ENCODE measurements at regions not wholly inside any gene's neighbourhood (a gene's known extent, or its start where the extent isn't known, plus 50 kb on each side); places are given as distances from the start of the nearest gene placed in this dataset.
"Not testable (repeated sequence)": the region's sequence is repeated elsewhere in the genome, so short reads cannot be mapped to it uniquely, and the experiment has no call there.

- H3K27me3 Mint-ChIP-seq, H3K27ac Mint-ChIP-seq: not testable (repeated sequence)
These were observed 116.3 kb downstream of the CDRT15L2 start for GRCh38 chr17:20695871-20696270.

GRCh38 chr17:20698463-20699206, 119.1 kb downstream of the CDRT15L2 start:
- not testable (repeated sequence) for H3K4me1 Mint-ChIP-seq (ENCODE audit: unreplicated experiment); H3K9me3 Mint-ChIP-seq; H3K4me3 Mint-ChIP-seq; H3K36me3 Mint-ChIP-seq; DNase-seq (ENCODE audit: extremely low spot score, unreplicated experiment); H3K27ac Mint-ChIP-seq; H3K27me3 Mint-ChIP-seq

More at GRCh38 chr17:20695871-20696270, 116.3 kb downstream of the CDRT15L2 start:
- not testable (repeated sequence) for H3K4me3 Mint-ChIP-seq; H3K4me1 Mint-ChIP-seq (ENCODE audit: unreplicated experiment); H3K9me3 Mint-ChIP-seq; H3K36me3 Mint-ChIP-seq; DNase-seq (ENCODE audit: extremely low spot score, unreplicated experiment)

GRCh38 chr17:20700528-20700927, 121.0 kb downstream of the CDRT15L2 start:
- H3K27me3 Mint-ChIP-seq; DNase-seq (ENCODE audit: extremely low spot score, unreplicated experiment); H3K9me3 Mint-ChIP-seq; H3K36me3 Mint-ChIP-seq; H3K4me1 Mint-ChIP-seq (ENCODE audit: unreplicated experiment); H3K4me3 Mint-ChIP-seq; H3K27ac Mint-ChIP-seq: not testable (repeated sequence)

GRCh38 chr17:20701366-20701765, 121.8 kb downstream of the CDRT15L2 start:
- H3K4me1 Mint-ChIP-seq (ENCODE audit: unreplicated experiment); H3K36me3 Mint-ChIP-seq; H3K9me3 Mint-ChIP-seq; H3K27ac Mint-ChIP-seq; H3K27me3 Mint-ChIP-seq; H3K4me3 Mint-ChIP-seq; DNase-seq (ENCODE audit: extremely low spot score, unreplicated experiment): not testable (repeated sequence)

- Mint-ChIP-seq H3K36me3 (no peaks in the 10 kb centered on the region), H3K9me3 (peaks cover 5% of the 10 kb centered on the region), H3K4me3 (no peak overlapping the region), H3K27ac (no peak overlapping the region), H3K27me3 (peaks cover 3% of the 10 kb centered on the region), H3K4me1 (ENCODE audit: unreplicated experiment) (no peaks in the 10 kb centered on the region)
- TF ChIP-seq CTCF (conservative IDR thresholded peaks at IDR 0.05), result no peak
- DNase-seq (ENCODE audit: extremely low spot score, unreplicated experiment), result no peak
These were observed 123.2 kb downstream of the CDRT15L2 start for GRCh38 chr17:20702692-20703091.

GRCh38 chr17:20703781-20704180, 124.3 kb downstream of the CDRT15L2 start:
- Mint-ChIP-seq H3K36me3 (no peaks in the 10 kb centered on the region), H3K9me3 (peaks cover 5% of the 10 kb centered on the region), H3K4me3 (no peak overlapping the region), H3K4me1 (ENCODE audit: unreplicated experiment) (no peaks in the 10 kb centered on the region), H3K27ac (no peak overlapping the region), H3K27me3 (peaks cover 3% of the 10 kb centered on the region)
- no peak for TF ChIP-seq CTCF (conservative IDR thresholded peaks at IDR 0.05)
- no peak for DNase-seq (ENCODE audit: extremely low spot score, unreplicated experiment)

- H3K27ac Mint-ChIP-seq; H3K4me3 Mint-ChIP-seq; H3K4me1 Mint-ChIP-seq (ENCODE audit: unreplicated experiment); H3K27me3 Mint-ChIP-seq; H3K36me3 Mint-ChIP-seq; H3K9me3 Mint-ChIP-seq; DNase-seq (ENCODE audit: extremely low spot score, unreplicated experiment): not testable (repeated sequence)
These were observed 125.7 kb downstream of the CDRT15L2 start for GRCh38 chr17:20705186-20705585.

- peaks cover 5% of the 10 kb centered on the region for H3K9me3 Mint-ChIP-seq
- H3K27me3 Mint-ChIP-seq, result peaks cover 9% of the 10 kb centered on the region
- H3K27ac Mint-ChIP-seq, result no peak overlapping the region
- H3K4me1 Mint-ChIP-seq (ENCODE audit: unreplicated experiment), result no peaks in the 10 kb centered on the region
- DNase-seq (ENCODE audit: extremely low spot score, unreplicated experiment), result no peak
- no peak overlapping the region for H3K4me3 Mint-ChIP-seq
- TF ChIP-seq CTCF (conservative IDR thresholded peaks at IDR 0.05), result no peak
- no peaks in the 10 kb centered on the region for H3K36me3 Mint-ChIP-seq
These were observed 127.3 kb downstream of the CDRT15L2 start for GRCh38 chr17:20706751-20707373.

Data from type B pancreatic cell (in vitro differentiated cells).